OCI-LY1 (cell line): ENCODE measurements at regions not wholly inside any gene's neighbourhood (a gene's known extent, or its start where the extent isn't known, plus 50 kb on each side); places are given as distances from the start of the nearest gene placed in this dataset.

ENCODE experiments used
- EZH2 ChIP-seq: fragments of 200-600 bp; sonication (generic), shearing (Covaris generic); IDR thresholded peaks from 2 replicates; pipeline ENCODE4 v1.8.0; 2017; ENCODE audit warnings: borderline replicate concordance, mixed run types, mild to moderate bottlenecking, antibody characterized with exemption, low read length, moderate library complexity, mixed read lengths
- TF ChIP-seq, protein P1 (sequence below): fragments of 200-600 bp; sonication (generic), shearing (Covaris generic); IDR thresholded peaks from 2 replicates; pipeline ENCODE4 v1.5.1; 2017; ENCODE audit warnings: mild to moderate bottlenecking, antibody characterized with exemption, low read length, moderate library complexity, mixed read lengths

DNA sequence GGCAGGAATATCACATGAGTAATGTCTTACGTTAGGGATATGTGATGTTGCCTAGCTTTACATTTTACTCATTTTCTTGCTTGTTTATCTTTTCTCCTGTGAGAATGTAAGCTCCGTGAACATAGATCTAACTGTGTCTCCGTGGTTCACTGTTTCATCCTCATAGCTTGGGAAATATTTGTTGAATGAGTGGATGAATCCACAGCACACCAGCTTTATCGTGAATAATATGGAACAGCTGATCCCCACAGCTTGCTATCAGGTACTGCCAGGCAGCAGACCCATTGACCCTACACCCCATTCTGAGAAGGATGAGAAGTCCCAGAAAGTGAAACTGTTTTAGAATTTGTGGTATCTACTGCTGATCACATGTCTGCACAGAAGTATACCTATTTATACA lies 106.8 kb upstream of the FBN2 start:
- TF ChIP-seq, protein P1, sequence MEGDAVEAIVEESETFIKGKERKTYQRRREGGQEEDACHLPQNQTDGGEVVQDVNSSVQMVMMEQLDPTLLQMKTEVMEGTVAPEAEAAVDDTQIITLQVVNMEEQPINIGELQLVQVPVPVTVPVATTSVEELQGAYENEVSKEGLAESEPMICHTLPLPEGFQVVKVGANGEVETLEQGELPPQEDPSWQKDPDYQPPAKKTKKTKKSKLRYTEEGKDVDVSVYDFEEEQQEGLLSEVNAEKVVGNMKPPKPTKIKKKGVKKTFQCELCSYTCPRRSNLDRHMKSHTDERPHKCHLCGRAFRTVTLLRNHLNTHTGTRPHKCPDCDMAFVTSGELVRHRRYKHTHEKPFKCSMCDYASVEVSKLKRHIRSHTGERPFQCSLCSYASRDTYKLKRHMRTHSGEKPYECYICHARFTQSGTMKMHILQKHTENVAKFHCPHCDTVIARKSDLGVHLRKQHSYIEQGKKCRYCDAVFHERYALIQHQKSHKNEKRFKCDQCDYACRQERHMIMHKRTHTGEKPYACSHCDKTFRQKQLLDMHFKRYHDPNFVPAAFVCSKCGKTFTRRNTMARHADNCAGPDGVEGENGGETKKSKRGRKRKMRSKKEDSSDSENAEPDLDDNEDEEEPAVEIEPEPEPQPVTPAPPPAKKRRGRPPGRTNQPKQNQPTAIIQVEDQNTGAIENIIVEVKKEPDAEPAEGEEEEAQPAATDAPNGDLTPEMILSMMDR = no peak
- TF ChIP-seq EZH2 = no peak
